Stimulated activated CD4-positive, alpha-beta T cell treated with anti-CD3 and anti-CD28 coated beads, Interleukin-4, amount 100 ng/mL, for 24 hours (primary cell): ENCODE measurements at regions not wholly inside any gene's neighbourhood (a gene's known extent, or its start where the extent isn't known, plus 50 kb on each side); places are given as distances from the start of the nearest gene placed in this dataset.
A peak's percentile ranks its signal among the peaks of the same experiment; 100 is the strongest.

Experiments used
- DNase-seq: peaks from one replicate; pipeline ENCODE4 v3.0.0-alpha.2; 2020

- DNase-seq: no peak
Measured at GRCh38 chr1:198472997-198473396, 67.5 kb downstream of the ATP6V1G3 start.

GRCh38 chr1:198472119-198472518 lies 68.4 kb downstream of the ATP6V1G3 start:
- no peak for DNase-seq

- no peak for DNase-seq
Measured at GRCh38 chr1:198467907-198468306, 72.6 kb downstream of the ATP6V1G3 start.

GRCh38 chr1:198467342-198467741 lies 73.1 kb downstream of the ATP6V1G3 start:
- DNase-seq: no peak

GRCh38 chr1:198465201-198466144 lies 75.0 kb downstream of the ATP6V1G3 start:
- DNase-seq: no peak

- DNase-seq: no peak
Measured at GRCh38 chr1:198463709-198464108, 76.8 kb downstream of the ATP6V1G3 start.

GRCh38 chr1:198462365-198463019 lies 78.0 kb downstream of the ATP6V1G3 start:
- DNase-seq: peak; percentile 30

- no peak for DNase-seq
Measured at GRCh38 chr1:198455966-198456365, 84.5 kb downstream of the ATP6V1G3 start.

- DNase-seq: no peak
Measured at GRCh38 chr1:198449727-198450433, 90.6 kb downstream of the ATP6V1G3 start.

GRCh38 chr1:198449261-198449660 lies 91.2 kb downstream of the ATP6V1G3 start:
- no peak for DNase-seq

- no peak for DNase-seq
Measured at GRCh38 chr1:198447468-198447867, 93.0 kb downstream of the ATP6V1G3 start.

GRCh38 chr1:198445872-198446271 lies 94.6 kb downstream of the ATP6V1G3 start:
- no peak for DNase-seq

- DNase-seq: no peak
Measured at GRCh38 chr1:198444792-198445191, 95.7 kb downstream of the ATP6V1G3 start.

- no peak for DNase-seq
Measured at GRCh38 chr1:198443365-198444233, 96.9 kb downstream of the ATP6V1G3 start.

GRCh38 chr1:198440842-198441241 lies 99.6 kb downstream of the ATP6V1G3 start:
- no peak for DNase-seq

GRCh38 chr1:198437332-198437731 lies 103.1 kb downstream of the ATP6V1G3 start:
- DNase-seq: no peak

GRCh38 chr1:198436276-198436675 lies 104.2 kb downstream of the ATP6V1G3 start:
- no peak for DNase-seq

GRCh38 chr1:198435056-198435455 lies 105.4 kb downstream of the ATP6V1G3 start:
- no peak for DNase-seq

GRCh38 chr1:198424441-198424840 lies 116.0 kb downstream of the ATP6V1G3 start:
- DNase-seq: no peak

- no peak for DNase-seq
Measured at GRCh38 chr1:198423673-198424072, 116.8 kb downstream of the ATP6V1G3 start.

GRCh38 chr1:198417039-198417438 lies 123.4 kb downstream of the ATP6V1G3 start:
- no peak for DNase-seq

GRCh38 chr1:198416296-198416695 lies 124.2 kb downstream of the ATP6V1G3 start:
- DNase-seq: no peak
